D721Med (cell line): ENCODE measurements at regions not wholly inside any gene's neighbourhood (a gene's known extent, or its start where the extent isn't known, plus 50 kb on each side); places are given as distances from the start of the nearest gene placed in this dataset.

Experiments
- DNase-seq: peaks from one replicate; pipeline ENCODE4 v3.0.0; 2011; ENCODE audit warnings: low spot score; ENCODE audit not compliant: insufficient read length
- FAIRE-seq: peaks from 2 replicates; lab custom pipeline; 2011; peaks lifted over from hg19 to GRCh38; lab: Jason Lieb, UNC
- TF ChIP-seq, protein P1 (sequence below): IDR thresholded peaks from 2 replicates; pipeline ENCODE4 v1.5.1; 2012; ENCODE audit warnings: mild to moderate bottlenecking, control low read depth; ENCODE audit not compliant: insufficient read depth; ENCODE audit errors: missing control alignments

DNA sequence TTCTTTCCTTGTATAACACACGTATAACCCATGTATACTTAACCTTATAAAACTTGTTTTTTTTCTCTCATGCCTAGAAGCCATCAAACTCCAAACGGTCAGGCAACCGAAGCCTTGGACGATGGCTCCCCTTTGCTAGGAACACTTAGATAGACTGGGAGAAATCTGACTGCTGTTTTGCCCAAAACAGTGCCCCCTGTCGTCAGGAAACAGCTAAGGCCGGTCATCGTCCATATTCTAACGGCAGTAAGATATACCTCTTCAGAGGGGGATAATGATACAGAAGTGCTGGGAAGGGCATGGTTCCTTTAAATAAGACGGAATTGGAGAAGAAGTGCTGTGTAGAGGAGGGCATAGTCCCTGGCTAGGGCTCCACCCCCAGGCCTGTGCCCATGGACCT, 130.5 kb downstream of the SLC41A2 start:
- FAIRE-seq (no peak), DNase-seq (no peak)
- TF ChIP-seq, protein P1, sequence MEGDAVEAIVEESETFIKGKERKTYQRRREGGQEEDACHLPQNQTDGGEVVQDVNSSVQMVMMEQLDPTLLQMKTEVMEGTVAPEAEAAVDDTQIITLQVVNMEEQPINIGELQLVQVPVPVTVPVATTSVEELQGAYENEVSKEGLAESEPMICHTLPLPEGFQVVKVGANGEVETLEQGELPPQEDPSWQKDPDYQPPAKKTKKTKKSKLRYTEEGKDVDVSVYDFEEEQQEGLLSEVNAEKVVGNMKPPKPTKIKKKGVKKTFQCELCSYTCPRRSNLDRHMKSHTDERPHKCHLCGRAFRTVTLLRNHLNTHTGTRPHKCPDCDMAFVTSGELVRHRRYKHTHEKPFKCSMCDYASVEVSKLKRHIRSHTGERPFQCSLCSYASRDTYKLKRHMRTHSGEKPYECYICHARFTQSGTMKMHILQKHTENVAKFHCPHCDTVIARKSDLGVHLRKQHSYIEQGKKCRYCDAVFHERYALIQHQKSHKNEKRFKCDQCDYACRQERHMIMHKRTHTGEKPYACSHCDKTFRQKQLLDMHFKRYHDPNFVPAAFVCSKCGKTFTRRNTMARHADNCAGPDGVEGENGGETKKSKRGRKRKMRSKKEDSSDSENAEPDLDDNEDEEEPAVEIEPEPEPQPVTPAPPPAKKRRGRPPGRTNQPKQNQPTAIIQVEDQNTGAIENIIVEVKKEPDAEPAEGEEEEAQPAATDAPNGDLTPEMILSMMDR: no peak

DNA sequence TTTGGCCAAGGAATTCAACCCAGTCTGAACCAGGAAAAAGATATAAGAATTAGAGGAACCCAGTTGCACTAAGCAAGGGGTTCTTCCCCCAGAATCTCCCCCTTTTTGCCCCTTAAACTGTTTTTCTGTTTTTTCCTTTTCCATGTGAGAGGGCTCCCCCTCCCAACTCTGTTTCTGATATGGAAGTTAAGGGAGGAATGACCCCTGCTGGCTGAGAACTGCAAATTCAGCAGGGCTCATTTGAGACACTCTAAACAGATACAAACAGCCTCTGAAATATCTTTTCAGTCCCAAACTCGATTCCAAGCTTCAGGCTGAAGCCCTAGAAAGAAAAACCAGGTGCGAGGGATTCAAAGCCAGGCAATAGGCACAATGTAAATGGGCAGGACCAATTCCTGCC, 132.7 kb downstream of the SLC41A2 start:
- FAIRE-seq (no peak), DNase-seq (no peak)
- TF ChIP-seq, protein P1: no peak

DNA sequence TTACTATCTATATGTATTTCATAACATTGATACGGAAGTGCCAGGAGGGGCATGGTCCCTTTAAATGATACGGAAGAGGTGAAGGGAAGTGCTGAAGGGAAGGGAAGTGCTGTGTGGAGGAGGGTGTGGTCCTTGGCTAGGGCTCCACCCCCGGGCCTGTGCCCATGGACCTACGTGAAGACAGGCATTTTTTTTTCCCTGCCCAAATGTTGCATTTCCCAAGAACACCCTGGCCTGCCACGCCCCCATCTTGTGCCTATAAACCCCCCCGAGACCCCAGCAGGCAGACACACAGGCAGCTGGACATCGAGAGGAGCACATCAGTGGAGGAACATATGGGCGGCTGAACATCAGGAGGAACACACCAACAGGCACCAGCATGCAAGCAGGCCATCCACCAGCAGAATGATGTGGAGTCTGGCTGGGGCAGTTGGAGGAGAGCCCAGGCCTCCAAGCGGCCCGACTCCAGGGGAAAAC, 134.1 kb downstream of the SLC41A2 start:
- no peak for DNase-seq
- no peak for FAIRE-seq
- TF ChIP-seq, protein P1: no peak

DNA sequence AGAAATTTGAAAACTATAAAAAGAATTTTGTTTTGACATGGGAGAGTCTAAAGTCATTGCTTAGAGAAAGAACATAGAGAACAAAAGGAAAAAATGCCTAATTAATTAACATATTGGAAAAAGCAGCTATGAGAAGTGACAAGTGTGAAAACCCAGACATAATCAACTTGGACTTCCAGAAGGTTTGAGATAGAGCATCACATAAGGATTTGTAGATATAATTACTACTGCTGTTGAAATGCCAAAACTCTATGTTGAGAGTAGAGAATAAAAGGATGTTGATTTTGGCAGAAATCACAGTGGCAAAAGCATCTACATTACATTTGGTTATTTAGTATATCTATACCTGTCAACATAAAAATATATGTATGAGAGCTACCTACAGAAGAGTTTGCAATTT, 135.1 kb downstream of the SLC41A2 start:
- DNase-seq: no peak
- no peak for FAIRE-seq
- TF ChIP-seq, protein P1: no peak

DNA sequence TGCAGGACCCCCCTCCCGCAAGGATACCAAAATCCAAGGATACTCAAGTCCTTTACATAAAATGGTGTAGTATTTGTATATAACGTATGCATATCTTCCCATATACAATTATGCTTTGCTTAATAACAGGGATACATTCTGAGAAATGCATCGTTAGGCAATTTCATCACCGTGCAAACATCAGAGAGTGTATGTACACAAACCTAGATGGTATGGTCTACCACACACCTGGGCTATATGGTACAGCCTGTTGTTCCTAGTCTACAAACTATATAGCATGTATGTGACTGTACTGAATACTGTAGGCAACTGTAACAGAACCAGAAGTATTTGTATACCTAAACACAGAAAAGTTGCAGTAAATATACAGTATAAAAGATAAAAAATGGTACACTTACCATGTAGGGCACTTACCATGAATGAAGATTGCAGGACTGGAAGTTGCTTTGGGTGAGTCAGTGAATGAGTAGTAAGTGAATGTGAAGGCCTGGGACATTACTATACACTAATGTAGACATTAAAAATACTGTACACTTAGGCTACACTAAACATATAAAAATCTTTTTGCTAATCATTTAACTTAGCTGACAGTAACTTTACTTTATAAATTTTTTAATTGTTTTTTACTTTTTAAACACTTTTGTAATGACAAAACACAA, 141.1 kb downstream of the SLC41A2 start:
- TF ChIP-seq, protein P1: no peak
- DNase-seq: no peak
- no peak for FAIRE-seq

DNA sequence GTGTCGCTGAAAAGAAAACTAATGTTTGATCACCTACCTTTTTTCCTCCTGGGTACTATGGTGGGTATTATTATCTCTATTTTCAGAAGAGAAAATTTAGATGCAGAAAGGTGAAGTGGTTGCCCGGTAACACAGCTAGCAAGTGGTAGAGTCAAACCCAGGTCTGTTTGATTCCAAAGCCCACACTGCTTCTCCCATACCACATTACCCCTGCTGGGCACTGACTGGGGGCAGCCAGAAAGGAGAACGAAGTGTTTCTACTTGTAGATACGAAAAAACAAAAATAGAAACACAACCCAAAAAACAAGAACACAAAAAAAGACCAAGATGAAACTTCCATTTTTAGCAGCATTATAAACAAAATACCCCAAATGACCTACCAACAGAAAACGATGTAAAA, 142.2 kb downstream of the SLC41A2 start:
- FAIRE-seq (no peak), DNase-seq (no peak)
- TF ChIP-seq, protein P1: no peak

DNA sequence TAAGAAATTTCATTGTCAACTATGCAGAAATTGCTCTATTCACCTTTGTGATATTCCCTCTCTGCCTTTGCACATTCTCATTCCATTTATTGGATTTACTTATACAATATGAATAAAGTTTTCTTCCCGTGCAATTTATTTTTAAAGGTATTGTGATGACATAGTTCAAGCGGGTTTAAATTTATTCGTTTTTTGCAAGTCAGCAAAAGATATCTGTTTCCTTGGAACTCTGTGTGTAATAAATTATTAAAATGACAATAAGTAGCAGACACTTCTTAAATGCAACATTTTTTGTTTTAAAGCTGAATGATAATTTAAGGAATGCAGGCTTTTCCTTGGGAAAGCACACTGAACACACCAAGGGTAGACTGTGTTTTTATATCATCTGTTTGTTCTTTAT, 143.1 kb downstream of the SLC41A2 start:
- FAIRE-seq: no peak
- DNase-seq: no peak
- TF ChIP-seq, protein P1: no peak
